ENCODE measurements at regions not wholly inside any gene's neighbourhood (a gene's known extent, or its start where the extent isn't known, plus 50 kb on each side); places are given as distances from the start of the nearest gene placed in this dataset.
"Not testable (repeated sequence)": the region's sequence is repeated elsewhere in the genome, so short reads cannot be mapped to it uniquely, and the experiment has no call there.

DNA sequence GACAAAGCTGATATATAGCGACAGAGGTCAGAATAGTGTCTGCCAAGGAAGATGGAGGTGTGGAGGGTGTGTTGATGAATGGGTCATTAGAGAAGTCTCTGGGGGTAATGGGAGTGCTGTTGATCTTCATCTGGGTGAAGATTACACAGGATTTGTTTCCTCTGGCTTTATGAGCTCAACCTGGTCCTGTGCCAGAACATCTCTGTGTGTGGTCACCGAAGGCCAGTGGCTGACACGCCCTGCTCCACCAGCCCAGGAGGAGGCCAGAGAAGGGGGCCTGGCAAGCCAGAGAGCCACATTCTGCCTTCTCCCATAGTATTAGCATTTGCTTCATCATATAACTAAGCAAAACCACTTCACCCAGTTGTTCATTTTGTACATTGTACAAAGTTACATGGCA lies 121.1 kb downstream of the ZNF621 start:
- DNase-seq (ENCODE audit: low spot score): no peak

DNA sequence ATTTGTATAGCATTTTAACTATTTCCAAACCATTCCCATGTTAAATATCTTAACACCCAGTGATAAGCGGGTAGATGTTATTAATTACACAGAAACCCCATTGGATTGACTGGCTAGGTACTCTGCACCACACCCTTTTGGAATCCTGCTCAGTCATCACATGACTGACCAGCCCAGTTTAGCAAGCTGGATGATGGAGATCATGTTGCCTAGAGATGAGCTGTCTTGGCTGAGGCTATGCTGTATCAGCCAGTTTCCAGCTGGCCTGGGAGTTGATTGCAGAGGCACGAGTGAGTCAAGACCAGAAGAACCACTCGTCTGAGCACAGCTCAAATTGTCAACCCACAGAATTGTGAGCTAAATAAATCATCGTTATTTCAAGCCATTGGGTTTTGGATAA lies 124.6 kb downstream of the ZNF621 start:
- DNase-seq (ENCODE audit: low spot score): no peak

DNA sequence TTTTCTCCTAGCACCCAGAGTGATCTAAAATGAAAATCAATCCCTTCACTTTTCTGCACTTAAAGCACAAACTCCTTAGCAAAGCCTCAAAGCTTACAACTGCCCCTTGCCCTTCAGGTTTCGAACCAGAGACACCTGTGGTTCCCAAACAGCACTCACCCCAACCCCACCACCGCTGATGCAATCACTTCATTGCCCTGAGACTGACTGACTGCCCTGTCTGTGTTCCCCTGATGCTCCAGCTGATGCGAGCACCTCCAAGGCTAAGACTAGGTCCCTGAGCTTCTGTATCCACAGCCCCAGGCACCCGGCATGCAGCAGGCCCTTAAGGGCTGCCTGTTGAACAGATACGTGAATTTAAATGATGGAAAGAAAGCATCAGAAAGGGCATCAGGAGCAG lies 127.3 kb downstream of the ZNF621 start:
- no peak for DNase-seq (ENCODE audit: low spot score)

DNA sequence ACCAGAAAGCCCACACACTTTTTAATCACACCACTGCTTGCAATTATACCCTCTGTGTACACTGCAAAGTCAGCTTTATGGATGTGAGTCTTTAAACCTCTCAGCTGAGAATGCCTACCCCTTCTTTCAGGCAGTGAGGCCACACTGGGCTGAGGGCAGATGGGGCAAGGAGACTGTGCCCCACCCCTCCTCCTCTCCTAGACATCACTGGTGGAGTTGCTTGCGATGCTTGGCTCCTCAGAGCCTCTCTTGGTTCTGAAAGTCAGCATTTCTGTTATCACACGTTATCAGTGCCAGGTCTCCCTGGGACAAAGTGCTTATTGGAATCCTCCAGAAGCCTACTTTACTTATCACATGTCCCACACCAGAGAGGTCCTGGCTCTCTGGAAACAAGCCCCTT lies 128.2 kb downstream of the ZNF621 start:
- DNase-seq (ENCODE audit: low spot score): no peak

DNA sequence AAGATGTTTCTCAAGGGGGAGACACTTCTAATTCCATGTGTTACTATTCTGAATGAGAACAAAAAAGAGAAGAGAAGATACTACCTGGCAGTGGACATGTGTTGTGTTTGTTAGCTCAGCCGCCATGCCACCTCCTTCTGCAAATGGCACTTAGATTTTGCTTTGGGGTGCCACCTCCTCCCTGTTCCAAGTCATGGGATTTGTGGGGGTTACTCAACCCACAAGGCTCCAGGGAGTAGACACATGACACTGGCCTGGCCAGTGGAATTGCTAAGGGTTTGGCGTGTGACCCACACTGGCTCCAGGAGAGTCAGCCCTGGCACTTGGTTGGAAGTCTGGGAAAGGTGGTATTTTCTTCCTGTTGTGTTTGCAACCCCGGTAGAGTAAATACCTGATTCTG lies 129.1 kb downstream of the ZNF621 start:
- DNase-seq (ENCODE audit: low spot score): no peak

DNA sequence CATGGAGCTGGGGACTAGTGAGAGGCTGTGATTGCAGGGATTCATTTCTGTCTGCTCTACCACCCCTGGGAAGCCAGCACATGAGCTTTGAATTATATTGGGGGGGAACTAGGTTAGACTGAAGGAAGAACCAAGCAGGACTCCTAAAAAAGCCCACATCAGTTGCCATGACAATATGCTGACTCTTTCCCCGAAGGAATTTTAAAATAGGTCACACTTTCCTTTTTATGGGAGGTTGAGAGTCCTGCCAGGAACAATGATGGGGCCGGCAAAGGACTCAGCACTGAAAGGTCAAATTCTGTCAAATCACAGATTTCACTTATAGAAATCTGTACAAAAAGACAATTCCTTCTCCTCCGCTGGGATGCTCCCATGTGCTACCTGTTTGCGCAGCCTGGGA lies 130.8 kb downstream of the ZNF621 start:
- no peak for DNase-seq (ENCODE audit: low spot score)

DNA sequence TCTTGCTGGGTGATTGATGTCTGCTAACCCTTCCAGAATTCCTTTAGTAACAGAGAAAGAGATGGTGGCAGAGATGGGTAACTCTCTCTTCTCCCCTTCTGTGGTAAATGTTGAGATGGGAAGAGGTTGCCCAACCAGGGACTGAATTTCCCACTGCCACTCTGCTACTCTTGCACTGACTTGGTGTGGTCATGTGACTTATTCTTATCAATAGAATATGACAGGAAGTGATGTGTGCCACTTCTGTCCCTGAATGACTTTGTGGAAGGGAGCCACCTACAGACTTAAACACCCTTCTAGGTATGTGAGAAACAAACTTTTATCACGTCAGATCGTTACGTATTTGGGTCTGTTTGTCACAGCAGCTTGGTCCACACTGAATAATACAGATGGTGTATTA lies 132.9 kb downstream of the ZNF621 start:
- DNase-seq (ENCODE audit: low spot score): no peak

DNA sequence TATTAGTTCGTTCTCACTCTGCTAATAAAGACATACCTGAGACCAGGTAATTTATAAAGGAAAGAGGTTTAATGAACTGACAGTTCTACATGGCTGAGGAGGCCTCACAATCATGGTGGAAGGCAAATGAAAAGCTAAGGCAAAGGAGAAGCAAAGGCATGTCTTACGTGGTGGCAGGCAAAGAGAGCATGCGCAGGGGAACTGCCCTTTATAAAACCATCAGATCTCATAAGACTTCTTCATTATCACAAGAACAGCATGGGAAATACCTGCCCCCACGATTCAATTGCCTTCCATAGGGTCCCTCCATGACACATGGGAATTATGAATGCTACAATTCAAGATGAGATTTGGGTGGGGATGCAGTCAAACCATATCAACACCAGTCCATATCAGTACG lies 133.5 kb downstream of the ZNF621 start:
- DNase-seq (ENCODE audit: low spot score): no peak

DNA sequence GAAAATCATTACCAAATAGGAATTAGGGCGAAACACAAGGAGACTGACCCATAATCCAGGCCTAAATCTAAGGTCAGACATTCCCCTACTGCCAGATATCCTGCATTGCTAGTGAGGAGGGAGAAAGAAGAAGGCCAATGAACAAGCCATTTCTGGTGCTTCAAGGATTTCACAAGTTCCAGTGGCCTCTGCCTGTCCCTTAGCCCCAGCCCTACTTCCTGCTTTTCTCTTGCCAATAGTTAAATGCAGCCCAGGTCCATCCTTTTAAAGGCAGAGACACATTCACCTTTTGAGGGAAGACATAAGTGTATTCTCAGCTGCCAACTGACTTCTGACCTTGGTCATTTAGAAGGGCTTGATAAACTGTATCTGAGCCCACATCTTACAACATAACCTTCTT lies 135.8 kb downstream of the ZNF621 start:
- no peak for DNase-seq (ENCODE audit: low spot score)

DNA sequence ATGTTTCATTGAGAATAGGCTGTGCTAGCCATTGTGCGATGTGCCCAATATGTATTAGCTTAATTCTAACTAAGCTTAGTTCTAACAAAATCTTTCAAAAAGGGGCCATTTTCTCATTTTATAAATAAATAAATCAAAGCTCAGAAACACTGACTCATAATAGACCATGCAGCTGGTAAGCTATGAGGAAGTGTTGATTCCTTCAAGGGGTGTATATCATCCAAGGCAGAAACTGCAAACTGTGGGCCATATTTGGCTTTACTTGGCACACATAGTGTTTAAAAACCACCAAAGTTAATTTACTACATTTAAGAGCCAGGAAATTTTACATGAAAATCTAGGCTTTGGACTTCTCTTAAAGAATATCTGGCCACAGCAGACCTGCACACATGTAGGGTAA lies 136.5 kb downstream of the ZNF621 start:
- no peak for DNase-seq (ENCODE audit: low spot score)

DNA sequence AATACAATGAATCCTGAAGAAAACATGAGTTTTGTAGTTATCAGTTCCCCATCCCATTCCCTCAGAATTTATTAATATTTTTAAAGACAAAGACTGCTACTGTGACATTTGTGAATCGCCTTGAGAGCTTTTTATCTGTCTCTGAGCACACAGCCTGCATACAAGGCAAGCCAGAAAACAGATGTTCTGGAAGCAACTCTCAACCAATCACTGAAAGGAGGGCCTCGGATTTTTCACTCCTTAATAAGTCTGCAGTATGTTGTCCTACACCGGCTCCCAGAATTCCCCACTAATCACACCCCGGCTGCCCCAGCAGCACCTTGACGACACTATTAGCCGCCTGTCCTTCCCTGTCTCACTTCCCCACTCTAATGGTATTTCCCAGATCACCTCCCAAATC lies 138.5 kb downstream of the ZNF621 start:
- DNase-seq (ENCODE audit: low spot score): no peak

DNA sequence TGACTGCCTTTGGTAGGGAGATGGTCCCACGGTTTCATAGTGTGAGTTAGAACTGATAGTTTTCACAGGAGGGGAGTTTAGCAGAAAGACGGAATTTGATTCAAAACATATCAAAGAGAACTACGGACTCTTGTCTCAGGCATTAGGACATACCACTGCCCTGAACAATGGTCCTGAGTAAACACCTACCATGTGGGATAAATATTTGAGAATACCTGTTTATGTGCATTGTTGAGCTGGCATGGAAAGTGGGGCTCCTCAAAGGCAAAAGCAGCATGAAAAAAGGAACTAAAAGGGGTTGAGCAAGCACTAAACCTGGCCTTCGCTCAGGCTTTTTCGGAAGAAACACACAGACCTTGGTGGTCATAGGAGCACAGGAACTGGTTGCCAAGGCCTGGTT lies 144.4 kb downstream of the ZNF621 start:
- DNase-seq (ENCODE audit: low spot score): no peak

DNA sequence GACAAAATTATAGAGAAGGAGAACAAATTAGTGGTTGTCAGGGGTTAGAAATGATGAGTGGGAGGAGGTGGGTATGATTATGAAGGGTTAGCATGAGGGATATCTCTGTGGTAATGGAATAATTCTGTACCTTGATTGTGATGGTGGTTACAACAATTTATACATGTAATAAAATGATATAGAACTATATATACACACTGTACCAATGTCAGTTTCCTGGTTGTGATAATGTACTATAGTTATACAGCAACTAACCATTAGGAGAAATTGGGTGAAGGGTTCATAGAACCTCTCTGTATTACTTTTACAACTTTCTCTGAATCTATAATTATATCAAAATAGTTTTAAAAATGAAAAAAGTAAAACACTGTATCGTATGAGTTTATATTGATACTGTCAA lies 148.1 kb downstream of the ZNF621 start:
- DNase-seq (ENCODE audit: low spot score): no peak

DNA sequence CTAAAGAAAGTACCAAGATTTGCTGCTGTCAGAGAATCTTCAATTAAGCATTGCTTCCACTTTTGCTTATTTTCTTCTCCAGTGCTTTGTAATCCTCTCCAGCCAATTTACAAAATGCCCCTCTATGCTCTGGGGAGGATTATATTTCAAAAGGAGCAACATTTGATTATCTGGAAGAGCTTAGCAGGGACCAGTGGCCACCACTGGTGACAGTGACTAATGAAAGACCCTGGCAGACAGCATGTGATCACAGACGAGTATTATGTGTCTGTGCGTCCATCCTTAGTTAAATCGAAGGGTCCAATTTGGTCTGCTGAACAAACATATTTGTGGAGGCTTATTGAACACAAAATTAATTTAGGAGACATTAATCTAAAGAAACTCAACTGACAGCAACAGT lies 152.6 kb downstream of the ZNF621 start:
- DNase-seq (ENCODE audit: low spot score): no peak

DNA sequence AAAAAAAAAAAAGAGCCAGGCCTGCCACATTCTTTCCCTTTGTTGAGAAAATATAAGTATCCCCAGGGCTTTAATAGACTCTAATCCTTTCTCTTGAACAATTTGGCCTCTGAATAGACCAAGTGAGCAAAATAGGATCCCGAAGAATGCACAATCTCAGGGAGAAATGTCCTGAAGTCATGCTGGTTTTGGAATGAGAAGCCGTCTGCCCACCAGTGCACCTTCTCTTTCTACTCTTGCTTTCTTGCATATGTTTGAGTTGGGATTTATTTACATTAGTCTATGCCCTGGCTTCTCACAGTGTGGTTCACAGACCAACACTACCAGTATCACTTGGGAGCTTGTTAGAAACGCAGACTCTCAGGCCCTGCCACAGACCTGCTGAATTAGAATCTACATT lies 153.0 kb downstream of the ZNF621 start:
- no peak for DNase-seq (ENCODE audit: low spot score)

DNA sequence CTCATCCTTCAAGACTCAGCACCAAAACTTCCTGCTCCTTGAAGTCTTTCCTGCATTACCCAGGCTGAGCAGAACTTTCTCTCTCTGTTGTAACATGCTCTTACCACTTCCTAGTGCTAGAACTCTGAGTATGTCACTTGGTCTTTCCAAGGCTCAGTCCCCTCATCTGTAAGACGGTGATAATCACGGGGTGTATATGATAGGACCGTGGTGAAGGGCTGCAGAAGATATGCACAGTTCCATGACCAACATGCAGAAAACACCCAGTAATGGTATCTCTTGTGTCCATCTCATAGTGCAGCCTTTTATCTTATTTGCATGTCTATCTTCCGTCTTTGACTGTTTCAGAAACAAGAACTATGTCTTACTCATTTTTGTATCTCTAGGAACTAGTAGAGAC lies 154.5 kb downstream of the ZNF621 start:
- no peak for DNase-seq (ENCODE audit: low spot score)

DNA sequence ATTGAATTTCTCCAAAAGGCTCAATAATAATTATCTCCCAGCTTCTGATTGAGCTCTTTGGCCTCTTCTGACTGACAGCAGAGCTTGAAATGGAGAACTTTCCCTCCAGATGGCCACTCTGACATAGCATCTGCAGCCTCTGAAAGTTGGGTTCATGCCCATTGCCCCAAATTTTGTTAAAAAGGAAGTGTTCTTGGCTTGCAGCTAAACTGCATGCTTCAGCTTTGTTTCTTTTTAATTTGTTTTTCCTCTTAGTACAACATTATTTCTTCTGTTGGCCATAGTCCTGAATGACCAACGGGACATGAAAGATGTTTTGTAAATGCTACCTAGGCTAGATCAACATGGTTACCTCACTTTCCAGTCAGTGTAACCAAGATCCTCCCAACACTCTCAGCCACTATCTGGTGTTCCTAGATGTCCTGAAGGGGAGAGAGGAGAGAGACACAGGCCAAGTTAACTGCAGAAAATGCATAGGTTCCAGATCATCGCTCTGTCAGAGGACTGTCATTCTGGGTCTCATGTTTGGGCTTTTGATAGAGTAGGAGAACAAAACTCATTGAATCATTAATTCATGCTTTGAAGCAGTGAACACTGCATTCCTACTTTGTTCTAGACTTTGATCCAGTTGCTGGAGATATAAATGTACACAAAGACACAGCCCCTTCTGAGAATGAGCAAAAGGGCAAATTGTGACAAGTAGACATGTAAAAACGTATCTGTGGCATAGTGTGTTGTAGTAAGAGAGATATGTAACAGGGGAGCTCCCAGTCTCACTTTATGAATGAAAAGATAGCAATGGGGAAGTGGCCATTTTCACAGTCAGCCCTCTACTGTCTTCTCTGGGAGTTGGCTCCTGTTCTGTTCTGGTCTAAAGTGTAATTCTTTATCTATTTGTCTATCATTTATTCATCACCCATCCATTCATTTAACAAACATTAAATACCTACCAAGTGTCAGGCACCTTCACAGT lies 156.2 kb downstream of the ZNF621 start:
- DNase-seq (ENCODE audit: low spot score): no peak

DNA sequence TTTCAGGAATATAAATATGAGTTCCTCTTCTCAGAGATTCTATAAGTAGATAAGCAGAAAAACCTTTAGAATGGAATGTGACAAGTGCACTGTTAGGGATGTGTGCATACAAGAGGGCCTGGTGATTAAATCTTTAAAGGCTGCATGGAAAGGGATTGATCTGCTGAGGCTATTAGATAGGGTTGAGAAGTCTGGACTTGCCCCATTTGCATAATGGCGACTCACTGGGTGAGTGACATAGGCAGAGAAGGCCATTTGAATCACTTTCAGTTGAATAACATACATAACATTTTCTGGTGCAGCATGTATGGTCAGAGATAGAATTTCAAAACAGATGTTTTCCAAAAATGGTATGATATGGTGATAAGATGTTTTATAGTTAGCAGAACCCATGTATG lies 156.9 kb downstream of the ZNF621 start:
- DNase-seq (ENCODE audit: low spot score): no peak

DNA sequence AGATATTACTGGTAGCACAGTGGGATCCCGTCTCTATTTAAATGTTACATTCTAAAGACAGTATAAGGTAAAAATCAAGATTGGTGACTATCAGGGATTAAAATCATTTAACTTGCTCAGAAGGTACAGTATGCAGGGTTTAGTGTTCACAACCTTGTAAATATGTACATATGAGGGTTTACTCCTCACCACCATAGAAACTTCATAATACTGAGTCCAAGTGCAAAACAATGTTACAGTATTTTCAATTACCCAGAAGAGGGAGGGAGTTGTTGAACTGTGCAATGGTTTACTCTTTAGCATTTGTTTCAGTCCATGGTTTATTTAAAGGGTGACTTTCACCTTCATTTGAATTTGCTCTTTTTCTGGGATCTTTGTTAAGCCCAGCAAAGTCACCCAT lies 165.1 kb downstream of the ZNF621 start:
- DNase-seq (ENCODE audit: low spot score): no peak

DNA sequence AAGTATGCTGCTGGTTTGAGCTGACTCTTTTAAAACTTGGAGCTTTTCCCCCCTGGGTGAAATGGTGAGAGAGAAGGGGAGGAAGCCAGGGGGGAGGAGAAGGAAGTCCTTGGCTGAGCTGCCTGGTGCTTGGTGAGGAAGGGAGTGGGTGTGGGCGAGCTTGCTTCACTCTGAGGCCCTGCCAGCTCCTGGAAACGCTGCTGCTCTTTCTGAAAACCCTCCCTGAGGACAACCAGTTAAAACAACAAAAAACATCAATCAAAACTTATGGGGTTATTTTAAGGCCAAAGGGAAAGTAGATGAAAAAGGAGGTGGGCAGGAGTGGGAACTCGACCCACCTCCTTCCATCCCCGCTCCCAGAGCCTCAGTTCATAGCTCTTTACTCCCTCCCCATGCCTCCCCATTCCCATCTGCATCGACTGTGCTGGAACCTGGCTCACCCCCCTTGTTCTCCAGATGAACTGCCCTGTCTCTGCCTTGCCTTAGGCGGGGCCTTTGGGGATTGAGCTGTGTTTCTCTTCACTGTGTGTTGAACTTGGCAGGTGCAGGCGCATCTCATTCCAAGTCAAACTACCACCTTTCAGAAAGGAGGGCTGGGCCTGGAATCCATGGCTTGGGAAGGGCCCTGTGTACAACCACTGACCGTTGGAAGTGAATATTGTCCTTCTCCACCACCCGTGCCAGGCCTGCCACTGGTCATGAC lies 166.1 kb downstream of the ZNF621 start:
- no peak for DNase-seq (ENCODE audit: low spot score)

DNA sequence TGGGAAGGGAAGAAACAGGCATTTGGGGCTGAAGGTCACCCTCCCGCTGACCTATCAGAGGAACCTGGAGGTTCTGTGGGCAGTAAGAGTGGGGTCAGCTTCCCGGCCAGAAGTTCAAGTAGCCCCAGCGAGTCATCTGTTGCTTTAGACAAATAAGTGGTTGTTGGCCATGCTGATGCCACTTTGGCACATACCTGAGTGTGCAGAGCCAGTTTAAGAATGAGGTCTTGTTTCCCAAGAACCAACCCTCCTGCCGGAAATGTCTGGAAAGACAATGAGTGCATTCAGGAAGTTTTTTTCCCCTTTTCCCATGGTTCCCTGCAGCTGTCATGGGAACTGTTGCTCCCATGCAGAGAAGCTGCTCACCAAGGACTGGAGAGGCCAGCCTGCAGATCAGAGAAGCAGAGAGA lies 166.7 kb downstream of the ZNF621 start:
- DNase-seq (ENCODE audit: low spot score): no peak

DNA sequence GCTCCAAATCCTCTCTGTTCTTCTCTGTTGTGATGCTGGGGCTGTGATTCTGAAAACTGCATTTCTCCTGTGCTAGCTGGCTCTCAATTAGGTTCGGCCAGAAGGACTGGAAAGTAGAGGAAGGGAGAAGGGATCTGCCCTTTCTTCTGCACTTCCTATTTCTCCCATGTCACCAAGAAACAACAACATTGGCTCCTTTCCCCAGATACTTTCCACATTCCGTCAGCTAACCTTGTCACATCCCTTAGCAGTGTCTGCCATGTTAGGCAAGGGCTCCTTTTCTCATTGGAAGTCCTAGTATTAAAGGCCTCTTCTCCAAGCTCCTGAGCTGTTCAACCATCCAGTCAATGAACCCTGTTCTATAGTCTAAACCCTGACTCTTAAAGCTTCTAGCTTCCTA lies 171.1 kb downstream of the ZNF621 start:
- DNase-seq (ENCODE audit: low spot score): no peak

DNA sequence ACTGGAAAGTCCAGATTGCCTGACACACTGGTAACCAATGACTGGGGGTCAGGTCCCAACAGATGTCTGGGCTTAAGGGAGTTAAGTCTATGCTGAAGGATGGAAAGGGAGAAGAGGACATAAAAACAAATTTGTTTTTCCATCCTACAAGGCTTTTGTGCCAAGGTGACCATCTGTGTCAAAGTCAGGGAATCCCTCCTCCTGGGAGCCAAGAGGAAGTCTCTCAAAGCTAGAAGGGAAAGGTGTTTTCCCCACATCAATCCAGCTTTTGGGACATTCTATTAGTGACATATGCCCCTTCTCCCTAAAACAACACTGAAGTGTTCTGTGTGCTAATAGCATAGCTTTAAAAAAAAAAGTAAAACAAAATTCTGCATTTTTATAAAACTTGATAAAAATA lies 173.9 kb downstream of the ZNF621 start:
- not testable (repeated sequence) for DNase-seq (ENCODE audit: low spot score)
